Activated CD8-positive, alpha-beta memory T cell treated with anti-CD3 and anti-CD28 coated beads for 48 hours (primary cell): ENCODE measurements at regions not wholly inside any gene's neighbourhood (a gene's known extent, or its start where the extent isn't known, plus 50 kb on each side); places are given as distances from the start of the nearest gene placed in this dataset.

Source experiments
- DNase-seq, 3 experiments: peaks; one replicate each; pipeline ENCODE4 v3.0.0-alpha.2; 2020; ENCODE audit warnings: low read depth in 2 of 3, low spot score in 2 of 3

- no peak for DNase-seq
Observed at GRCh38 chr9:99744132-99744531, 77.6 kb upstream of the NR4A3 start.

DNA sequence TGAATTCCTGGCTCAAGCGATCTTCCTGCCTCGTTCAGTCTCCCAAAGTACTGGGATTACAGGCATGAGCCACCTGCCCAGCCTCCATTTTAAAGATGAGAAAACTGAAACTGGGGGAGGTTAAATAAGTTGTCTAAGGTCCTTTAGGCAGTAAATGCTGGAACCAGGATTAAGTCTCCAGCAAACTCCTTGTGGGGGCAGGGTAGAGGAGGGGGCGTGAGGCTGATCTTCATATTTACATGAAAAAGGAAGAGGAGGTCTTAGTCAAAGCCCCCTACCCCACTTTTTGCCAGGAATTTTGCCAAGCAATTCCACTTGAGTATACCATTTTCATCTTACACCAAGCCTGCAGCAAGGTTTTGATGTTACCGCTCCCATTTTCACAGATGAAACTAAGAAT lies 76.6 kb upstream of the NR4A3 start:
- no peak for DNase-seq

GRCh38 chr9:99746406-99746805 lies 75.3 kb upstream of the NR4A3 start:
- DNase-seq, result no peak

GRCh38 chr9:99748266-99748665 lies 73.4 kb upstream of the NR4A3 start:
- no peak for DNase-seq

DNA sequence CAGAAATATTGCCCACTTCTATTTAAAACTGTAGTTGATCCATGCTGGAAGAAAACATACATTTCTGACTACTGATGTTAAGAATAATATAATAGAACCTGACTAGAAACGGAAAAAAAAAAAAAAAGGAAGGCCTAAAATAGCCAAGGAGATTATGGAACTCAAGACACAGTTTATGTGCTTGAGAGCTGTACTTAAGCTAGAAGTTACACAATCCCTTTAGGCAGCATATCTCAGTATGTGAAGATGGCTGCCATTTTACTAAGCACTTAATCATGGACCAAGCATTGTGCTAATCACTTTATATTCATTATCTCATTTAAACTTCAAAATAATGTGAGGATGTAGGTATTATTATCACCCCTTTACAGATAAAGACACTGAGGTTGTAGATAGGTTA lies 73.0 kb upstream of the NR4A3 start:
- DNase-seq, result no peak

DNA sequence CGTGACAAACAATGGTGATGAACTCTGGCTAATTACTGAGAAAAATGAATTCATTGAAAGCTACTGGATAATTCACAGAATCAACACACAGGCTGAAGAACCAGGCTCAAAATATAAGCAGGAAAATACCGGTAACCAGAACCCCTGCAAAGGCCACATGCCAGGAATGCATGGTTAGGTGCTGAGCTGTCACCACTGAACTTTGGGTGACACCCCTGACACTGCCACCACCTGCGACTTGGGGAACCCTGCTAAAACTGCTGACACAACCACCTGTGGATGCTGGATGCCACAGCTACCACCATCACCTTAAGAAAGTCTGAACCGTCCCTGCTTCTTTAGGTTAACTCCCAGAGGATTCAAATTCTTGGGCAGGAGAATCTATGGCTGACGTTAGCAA lies 72.0 kb upstream of the NR4A3 start:
- DNase-seq, result no peak

GRCh38 chr9:99750526-99750925 lies 71.2 kb upstream of the NR4A3 start:
- DNase-seq, result no peak

- DNase-seq, result no peak
Observed at GRCh38 chr9:99752417-99753109, 69.1 kb upstream of the NR4A3 start.

GRCh38 chr9:99753436-99753835 lies 68.2 kb upstream of the NR4A3 start:
- no peak for DNase-seq

- DNase-seq, result no peak
Observed at GRCh38 chr9:99760421-99760820, 61.3 kb upstream of the NR4A3 start.

- no peak for DNase-seq
Observed at GRCh38 chr9:99762470-99762869, 59.2 kb upstream of the NR4A3 start.
